NT2/D1 (cell line): ENCODE measurements at regions not wholly inside any gene's neighbourhood (a gene's known extent, or its start where the extent isn't known, plus 50 kb on each side); places are given as distances from the start of the nearest gene placed in this dataset.

ENCODE experiments used
- SUZ12 ChIP-seq: IDR thresholded peaks from 2 replicates; pipeline ENCODE4 v1.6.1; 2011; ENCODE audit not compliant: insufficient read length, insufficient read depth; ENCODE audit errors: extremely low read depth
- YY1 ChIP-seq: IDR thresholded peaks from 2 replicates; pipeline ENCODE4 v1.6.1; 2011; ENCODE audit not compliant: insufficient read length, insufficient read depth
- ZNF274 ChIP-seq: IDR thresholded peaks from 2 replicates; pipeline ENCODE4 v1.6.1; 2011; ENCODE audit warnings: mild to moderate bottlenecking, low read depth, low read length

- no peak for TF ChIP-seq ZNF274
- no peak for TF ChIP-seq SUZ12
- TF ChIP-seq YY1 = no peak
Measured at GRCh38 chr12:3438401-3438800, 52.6 kb upstream of the PRMT8 start.
